Activated CD8-positive, alpha-beta T cell treated with anti-CD3 and anti-CD28 coated beads for 36 hours (primary cell): ENCODE measurements at regions not wholly inside any gene's neighbourhood (a gene's known extent, or its start where the extent isn't known, plus 50 kb on each side); places are given as distances from the start of the nearest gene placed in this dataset.

Experiments
- ATAC-seq: fragments of 200-7000 bp; cut with Tn5 transposase; one replicate; pipeline ENCODE4 v1.10.0; 2021; ENCODE audit warnings: mild to moderate bottlenecking, moderate library complexity
- CTCF ChIA-PET: fragments of 350-600 bp; sonication (Branson Sonifier 250); formaldehyde crosslinking; loops from one replicate; lab custom pipeline; 2021; ENCODE audit warnings: antibody characterized with exemption; lab: Charles Lee
- POLR2A ChIA-PET: fragments of 350-600 bp; sonication (Branson Sonifier 250); formaldehyde crosslinking; loops from one replicate; lab custom pipeline; 2021; ENCODE audit warnings: antibody characterized with exemption; lab: Charles Lee
- DNase-seq: peaks from one replicate; pipeline ENCODE4 v3.0.0-alpha.2; 2020
- H3K27ac Mint-ChIP-seq: one replicate; pipeline ENCODE4 v1.8.0; 2021; ENCODE audit warnings: mild to moderate bottlenecking, mixed read lengths
- H3K27me3 Mint-ChIP-seq: one replicate; pipeline ENCODE4 v1.8.0; 2021; ENCODE audit warnings: mixed read lengths
- H3K36me3 Mint-ChIP-seq: one replicate; pipeline ENCODE4 v1.8.0; 2021; ENCODE audit warnings: low read depth, mixed read lengths
- H3K4me1 Mint-ChIP-seq: one replicate; pipeline ENCODE4 v1.8.0; 2021; ENCODE audit warnings: low read depth, mixed read lengths
- H3K4me3 Mint-ChIP-seq: one replicate; pipeline ENCODE4 v1.8.0; 2021; ENCODE audit warnings: mild to moderate bottlenecking, moderate library complexity, mixed read lengths
- H3K9me3 Mint-ChIP-seq: one replicate; pipeline ENCODE4 v1.8.0; 2021; ENCODE audit warnings: mixed read lengths
- intact Hi-C: fragments of 100-400 bp; cut with micrococcal nuclease; formaldehyde crosslinking; loops from one replicate; pipeline ENCODE4 v1.10.0; 2022
- TF ChIP-seq, protein P1 (sequence below): fragments of 200-600 bp; IDR thresholded peaks from one replicate; pipeline ENCODE4 v1.8.0; 2022; ENCODE audit warnings: antibody characterized with exemption, mild to moderate bottlenecking

DNA sequence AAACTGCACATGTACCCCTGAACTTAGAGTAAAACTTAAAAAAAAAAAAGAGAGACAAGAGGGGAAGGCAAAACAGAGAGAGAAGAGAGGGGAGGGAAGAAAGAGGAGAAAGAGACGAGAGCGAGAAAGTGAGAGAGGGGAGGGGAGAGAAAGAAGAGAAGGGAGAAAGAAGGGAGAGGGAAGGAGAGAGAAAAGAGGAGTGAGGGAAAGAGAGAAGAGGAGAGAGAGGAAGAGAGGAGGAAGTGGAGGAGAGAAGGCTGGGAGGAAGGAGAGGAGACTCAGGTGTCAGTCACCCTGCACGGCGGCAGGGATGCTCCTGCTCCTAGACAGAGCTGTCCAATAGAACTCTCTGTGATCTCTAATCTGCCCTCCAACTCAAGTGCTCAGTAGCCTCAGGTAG is 248.3 kb downstream of the MIAT start:
- ChIA-PET CTCF (no interaction called here), POLR2A (no interaction called here)
- Mint-ChIP-seq H3K27ac (no peak overlapping the region), H3K4me1 (peaks cover 11% of the 10 kb centered on the region), H3K4me3 (no peak overlapping the region), H3K27me3 (peaks cover 21% of the 10 kb centered on the region), H3K9me3 (no peaks in the 10 kb centered on the region), H3K36me3 (no peaks in the 10 kb centered on the region)
- DNase-seq (no peak), ATAC-seq (no peak)
- TF ChIP-seq, protein P1, sequence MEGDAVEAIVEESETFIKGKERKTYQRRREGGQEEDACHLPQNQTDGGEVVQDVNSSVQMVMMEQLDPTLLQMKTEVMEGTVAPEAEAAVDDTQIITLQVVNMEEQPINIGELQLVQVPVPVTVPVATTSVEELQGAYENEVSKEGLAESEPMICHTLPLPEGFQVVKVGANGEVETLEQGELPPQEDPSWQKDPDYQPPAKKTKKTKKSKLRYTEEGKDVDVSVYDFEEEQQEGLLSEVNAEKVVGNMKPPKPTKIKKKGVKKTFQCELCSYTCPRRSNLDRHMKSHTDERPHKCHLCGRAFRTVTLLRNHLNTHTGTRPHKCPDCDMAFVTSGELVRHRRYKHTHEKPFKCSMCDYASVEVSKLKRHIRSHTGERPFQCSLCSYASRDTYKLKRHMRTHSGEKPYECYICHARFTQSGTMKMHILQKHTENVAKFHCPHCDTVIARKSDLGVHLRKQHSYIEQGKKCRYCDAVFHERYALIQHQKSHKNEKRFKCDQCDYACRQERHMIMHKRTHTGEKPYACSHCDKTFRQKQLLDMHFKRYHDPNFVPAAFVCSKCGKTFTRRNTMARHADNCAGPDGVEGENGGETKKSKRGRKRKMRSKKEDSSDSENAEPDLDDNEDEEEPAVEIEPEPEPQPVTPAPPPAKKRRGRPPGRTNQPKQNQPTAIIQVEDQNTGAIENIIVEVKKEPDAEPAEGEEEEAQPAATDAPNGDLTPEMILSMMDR = no peak
- intact Hi-C loops = no loop called here

DNA sequence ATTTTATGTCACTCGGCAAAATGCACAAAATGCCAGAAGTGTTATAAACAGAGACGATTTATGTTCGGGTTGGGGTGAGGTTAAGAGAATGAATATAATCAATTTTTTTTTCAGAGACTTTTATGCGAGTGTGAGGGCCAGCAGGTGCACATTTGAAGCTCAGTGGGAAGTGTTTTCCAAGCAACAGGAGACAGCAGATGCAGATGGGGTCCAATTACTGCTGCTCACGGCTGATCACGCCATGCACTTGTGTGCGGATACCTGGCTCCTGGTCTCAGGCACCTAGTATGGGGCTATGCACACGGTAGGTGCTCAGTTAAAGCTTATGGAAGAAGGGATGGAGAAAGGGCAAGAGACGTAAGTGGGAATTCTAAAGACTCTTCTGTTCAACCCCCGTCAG is 249.1 kb downstream of the MIAT start:
- no peaks in the 10 kb centered on the region for H3K36me3 Mint-ChIP-seq
- H3K4me1 Mint-ChIP-seq = peaks cover 11% of the 10 kb centered on the region
- no peaks in the 10 kb centered on the region for H3K9me3 Mint-ChIP-seq
- TF ChIP-seq, protein P1 = no peak
- ATAC-seq (no peak), DNase-seq (no peak)
- CTCF ChIA-PET = no interaction called here
- POLR2A ChIA-PET = no interaction called here
- H3K27ac Mint-ChIP-seq = no peak overlapping the region
- intact Hi-C loops = no loop called here
- peaks cover 15% of the 10 kb centered on the region for H3K27me3 Mint-ChIP-seq
- no peak overlapping the region for H3K4me3 Mint-ChIP-seq

DNA sequence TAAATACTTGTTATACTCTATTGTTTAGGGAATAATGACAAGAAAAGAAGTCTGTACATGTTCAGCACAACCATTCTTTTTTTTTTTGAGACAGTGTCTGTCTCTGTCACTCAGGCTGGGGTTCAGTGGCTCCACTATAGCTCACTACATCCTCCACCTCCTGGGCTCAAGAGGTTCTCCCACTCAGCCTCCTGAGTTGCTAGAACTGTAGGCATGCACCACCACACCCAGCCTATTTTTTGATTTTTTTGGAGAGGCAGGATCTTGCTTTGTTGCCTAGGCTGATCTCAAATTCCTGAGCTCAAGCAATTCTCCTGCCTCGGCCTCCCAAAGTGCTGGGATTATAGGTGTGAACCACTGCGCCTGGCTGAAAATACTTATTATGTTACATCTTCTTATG is 250.0 kb downstream of the MIAT start:
- intact Hi-C loops = no loop called here
- no peak overlapping the region for H3K27ac Mint-ChIP-seq
- ChIA-PET CTCF (no interaction called here), POLR2A (interaction anchor here (0.6 kb wide), 1 partner anchor 21 kb away, joined by 4 read pairs; no protein-coding TSS in a partner anchor)
- H3K4me3 Mint-ChIP-seq = no peak overlapping the region
- TF ChIP-seq, protein P1 = no peak
- no peak for DNase-seq
- H3K36me3 Mint-ChIP-seq = no peaks in the 10 kb centered on the region
- H3K9me3 Mint-ChIP-seq = no peaks in the 10 kb centered on the region
- ATAC-seq = no peak
- peaks cover 11% of the 10 kb centered on the region for H3K4me1 Mint-ChIP-seq
- H3K27me3 Mint-ChIP-seq = peaks cover 15% of the 10 kb centered on the region

DNA sequence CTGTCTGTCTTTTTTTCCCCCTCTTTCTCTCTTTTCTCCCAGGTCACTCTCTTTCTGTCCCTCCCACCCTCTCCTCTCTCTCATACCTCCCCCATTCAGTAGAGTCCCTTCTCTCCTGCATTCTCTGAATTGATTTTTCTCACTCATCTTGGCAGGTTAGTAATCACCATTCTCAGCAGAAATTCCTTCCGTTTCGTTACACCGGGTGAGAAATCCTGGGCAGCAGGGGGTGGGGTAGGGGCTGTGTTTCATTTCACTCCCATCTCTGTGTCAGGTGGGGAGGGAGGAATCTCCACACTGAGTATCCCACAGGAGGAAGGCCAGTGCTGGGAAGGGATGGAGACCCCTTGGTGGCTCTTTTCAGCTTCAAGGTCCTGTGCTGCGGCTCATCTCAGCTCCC is 253.5 kb downstream of the MIAT start:
- no peaks in the 10 kb centered on the region for H3K36me3 Mint-ChIP-seq
- H3K27me3 Mint-ChIP-seq = peaks cover 6% of the 10 kb centered on the region
- H3K9me3 Mint-ChIP-seq = no peaks in the 10 kb centered on the region
- ATAC-seq = no peak
- TF ChIP-seq, protein P1 = no peak
- DNase-seq = no peak
- POLR2A ChIA-PET = no interaction called here
- CTCF ChIA-PET = no interaction called here
- no peak overlapping the region for H3K4me3 Mint-ChIP-seq
- H3K4me1 Mint-ChIP-seq = no peaks in the 10 kb centered on the region
- intact Hi-C loops = no loop called here
- H3K27ac Mint-ChIP-seq = no peak overlapping the region

DNA sequence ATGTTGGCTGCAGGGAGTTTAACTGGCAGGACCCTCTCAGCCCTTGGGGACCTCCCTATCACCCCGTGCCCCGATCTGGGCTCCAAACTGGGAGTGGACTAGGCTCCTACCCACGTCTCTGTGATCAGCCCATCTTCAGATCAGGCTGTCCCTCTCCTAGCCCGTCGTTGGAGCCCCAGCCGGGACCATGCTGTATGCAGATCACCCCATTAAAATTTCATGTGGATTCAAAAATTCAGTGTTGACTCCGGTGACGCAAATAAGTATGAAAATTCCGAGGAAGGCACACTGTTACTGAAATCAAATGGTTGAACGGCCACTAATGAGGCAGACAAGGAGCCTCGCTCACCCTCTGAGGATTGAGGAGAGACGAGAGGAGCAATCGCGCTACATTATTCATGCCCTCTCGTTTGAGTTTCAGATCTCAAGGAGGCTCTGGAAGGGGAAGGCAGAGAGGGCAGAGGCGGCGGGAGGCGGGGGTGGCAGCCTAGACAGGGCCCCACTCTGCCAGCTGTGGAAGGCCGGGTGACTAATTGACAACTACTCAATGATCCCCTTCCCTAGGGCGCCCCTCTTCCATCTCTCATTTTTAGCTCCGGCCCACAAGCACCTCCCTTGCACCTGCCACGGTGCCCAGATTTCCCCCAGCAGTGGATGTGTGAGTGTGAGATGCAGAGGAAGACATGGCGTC is 255.4 kb downstream of the MIAT start:
- Mint-ChIP-seq H3K4me1 (no peaks in the 10 kb centered on the region), H3K9me3 (no peaks in the 10 kb centered on the region), H3K27ac (no peak overlapping the region), H3K27me3 (peaks cover 6% of the 10 kb centered on the region), H3K36me3 (no peaks in the 10 kb centered on the region), H3K4me3 (no peak overlapping the region)
- ChIA-PET POLR2A (no interaction called here), CTCF (interaction anchor here (1.4 kb wide), 1 partner anchor 31 kb away, joined by 3 read pairs; no protein-coding TSS in a partner anchor)
- TF ChIP-seq, protein P1 = no peak
- DNase-seq (no peak), ATAC-seq (no peak)
- intact Hi-C loops = no loop called here
